BLaER1 treated with 17β-estradiol and CSF1 and Interleukin-3, amounts not matched to agents 10 nM and 100 nM (cell line): ENCODE measurements at regions not wholly inside any gene's neighbourhood (a gene's known extent, or its start where the extent isn't known, plus 50 kb on each side); places are given as distances from the start of the nearest gene placed in this dataset.

Experiments used
- H3K27ac ChIP-seq, 11 experiments: shearing (Covaris generic); formaldehyde crosslinking; 2 replicates each; pipeline ENCODE4 v1.8.1; 2022
- H3K27me3 ChIP-seq, 11 experiments: shearing (Covaris generic); formaldehyde crosslinking; 2 replicates each; pipeline ENCODE4 v1.8.1; 2022
- H3K36me3 ChIP-seq, 11 experiments: shearing (Covaris generic); formaldehyde crosslinking; 2 replicates each; pipeline ENCODE4 v1.8.1; 2022
- H3K4me1 ChIP-seq, 10 experiments: shearing (Covaris generic); formaldehyde crosslinking; 2 replicates each; pipeline ENCODE4 v1.8.1; 2022
- H3K4me2 ChIP-seq, 11 experiments: shearing (Covaris generic); formaldehyde crosslinking; 2 replicates each; pipeline ENCODE4 v1.8.1; 2022
- H3K4me3 ChIP-seq, 10 experiments: shearing (Covaris generic); formaldehyde crosslinking; 2 replicates each; pipeline ENCODE4 v1.8.1; 2022
- H3K9ac ChIP-seq, 11 experiments: shearing (Covaris generic); formaldehyde crosslinking; 2 replicates each; pipeline ENCODE4 v1.8.1; 2022
- H3K9me3 ChIP-seq, 11 experiments: shearing (Covaris generic); formaldehyde crosslinking; replicated peaks in 1 of 11; 2 replicates each; pipeline ENCODE4 v1.8.1; 2022
- H4K20me1 ChIP-seq, 11 experiments: shearing (Covaris generic); formaldehyde crosslinking; 2 replicates each; pipeline ENCODE4 v1.8.1; 2022
- Cebpa-rat ChIP-seq, 11 experiments: shearing (Covaris generic); IDR thresholded peaks; 2 replicates each; pipeline ENCODE4 v1.8.1; 2022

GRCh38 chr15:87638554-87639083 is 617.9 kb downstream of the NTRK3 start:
- no peaks in the 10 kb centered on the region for H4K20me1 ChIP-seq
- H3K9ac ChIP-seq, result no peak overlapping the region
- H3K9me3 ChIP-seq, result no peaks in the 10 kb centered on the region
- no peaks in the 10 kb centered on the region for H3K4me1 ChIP-seq
- no peak overlapping the region for H3K27ac ChIP-seq
- no peak for TF ChIP-seq Cebpa-rat (IDR thresholded peaks at IDR 0.05)
- no peak overlapping the region for H3K4me2 ChIP-seq
- H3K27me3 ChIP-seq, result no peaks in the 10 kb centered on the region
- H3K36me3 ChIP-seq, result no peaks in the 10 kb centered on the region
- H3K4me3 ChIP-seq, result no peak overlapping the region

DNA sequence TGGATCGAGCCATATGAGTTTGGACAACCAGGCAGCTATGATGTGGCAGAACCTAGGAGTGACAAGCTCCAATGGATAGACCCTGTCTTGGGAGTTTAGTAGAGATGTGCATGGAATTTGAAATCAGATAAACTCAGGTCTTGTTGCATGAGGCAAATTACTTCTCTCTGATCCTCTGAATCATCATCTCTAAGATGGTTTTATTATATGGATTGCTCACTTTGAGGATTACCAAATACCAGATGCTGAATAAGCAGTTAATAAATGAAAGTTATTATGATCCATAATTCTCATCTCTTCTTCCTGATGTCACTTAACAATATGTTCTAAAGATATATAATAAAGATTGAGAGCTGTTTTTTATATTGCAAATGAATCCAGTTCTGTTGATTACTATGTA is 622.2 kb downstream of the NTRK3 start:
- Histone ChIP-seq H3K9ac (no peak overlapping the region), H3K27me3 (no peaks in the 10 kb centered on the region), H3K9me3 (no peaks in the 10 kb centered on the region), H3K4me1 (no peaks in the 10 kb centered on the region), H3K4me3 (no peak overlapping the region), H3K36me3 (no peaks in the 10 kb centered on the region), H3K4me2 (no peak overlapping the region), H4K20me1 (no peaks in the 10 kb centered on the region), H3K27ac (no peak overlapping the region)
- no peak for TF ChIP-seq Cebpa-rat (IDR thresholded peaks at IDR 0.05)

- Histone ChIP-seq H3K9ac (no peak overlapping the region), H3K36me3 (no peaks in the 10 kb centered on the region), H3K9me3 (no peaks in the 10 kb centered on the region), H3K27me3 (no peaks in the 10 kb centered on the region), H3K4me3 (no peak overlapping the region), H3K4me1 (no peaks in the 10 kb centered on the region), H3K27ac (no peak overlapping the region), H3K4me2 (no peak overlapping the region), H4K20me1 (no peaks in the 10 kb centered on the region; a peak in 1 of 22 replicates)
- no peak for TF ChIP-seq Cebpa-rat (IDR thresholded peaks at IDR 0.05)
These were observed 623.0 kb downstream of the NTRK3 start for GRCh38 chr15:87633525-87633924.

DNA sequence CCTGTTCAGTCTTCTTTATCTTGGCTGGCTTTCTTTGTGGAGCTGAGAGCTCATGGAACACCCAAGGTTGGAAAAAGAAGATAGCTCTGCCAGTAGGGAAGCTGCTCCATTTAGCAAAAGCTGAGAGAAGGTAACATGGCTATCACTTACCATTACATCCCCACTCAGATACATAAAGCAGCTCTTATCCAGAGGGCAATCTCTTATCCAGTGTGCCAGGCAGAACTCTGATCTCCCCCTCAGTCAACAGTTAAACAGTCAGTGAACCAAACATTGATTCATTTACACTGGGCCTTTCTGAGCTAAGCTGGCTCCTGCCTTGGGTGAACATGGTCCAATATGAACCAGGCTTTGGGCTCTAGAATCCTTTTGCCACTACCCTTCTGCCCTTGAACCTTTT is 624.2 kb downstream of the NTRK3 start:
- Histone ChIP-seq H3K4me1 (no peaks in the 10 kb centered on the region), H3K4me2 (no peak overlapping the region), H3K36me3 (no peaks in the 10 kb centered on the region), H3K27me3 (no peaks in the 10 kb centered on the region), H3K9me3 (no peaks in the 10 kb centered on the region), H3K4me3 (no peak overlapping the region), H4K20me1 (no peaks in the 10 kb centered on the region; a peak in 1 of 22 replicates), H3K9ac (no peak overlapping the region), H3K27ac (no peak overlapping the region)
- no peak for TF ChIP-seq Cebpa-rat (IDR thresholded peaks at IDR 0.05)

DNA sequence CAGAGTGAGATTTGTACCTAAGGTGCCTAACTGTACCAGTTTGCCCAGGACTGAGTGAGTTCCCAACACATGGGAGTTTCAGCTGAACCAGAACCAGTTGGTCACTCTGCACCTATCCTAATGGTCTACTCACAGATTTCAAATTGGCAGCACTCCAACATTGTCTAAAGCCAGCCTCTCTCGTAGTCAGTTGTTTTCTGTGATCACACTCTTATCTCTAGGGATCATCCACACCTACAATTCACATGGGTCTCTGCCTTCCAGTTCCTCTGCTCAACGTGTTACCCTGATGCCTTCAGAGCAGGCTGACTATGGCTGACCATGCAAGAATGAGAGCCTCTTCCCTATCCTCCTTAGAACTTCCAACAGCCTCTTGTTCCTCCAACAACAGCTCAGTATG is 624.8 kb downstream of the NTRK3 start:
- Histone ChIP-seq H3K27ac (no peak overlapping the region), H4K20me1 (no peaks in the 10 kb centered on the region; a peak in 1 of 22 replicates), H3K9ac (no peak overlapping the region), H3K4me1 (no peaks in the 10 kb centered on the region), H3K9me3 (no peaks in the 10 kb centered on the region), H3K27me3 (no peaks in the 10 kb centered on the region), H3K4me2 (no peak overlapping the region), H3K4me3 (no peak overlapping the region), H3K36me3 (no peaks in the 10 kb centered on the region)
- no peak for TF ChIP-seq Cebpa-rat (IDR thresholded peaks at IDR 0.05)

- H3K36me3 ChIP-seq, result no peaks in the 10 kb centered on the region
- no peaks in the 10 kb centered on the region for H3K27me3 ChIP-seq
- no peak overlapping the region for H3K9ac ChIP-seq
- no peak for TF ChIP-seq Cebpa-rat (IDR thresholded peaks at IDR 0.05)
- no peaks in the 10 kb centered on the region; a peak in 1 of 22 replicates for H4K20me1 ChIP-seq
- H3K9me3 ChIP-seq, result no peaks in the 10 kb centered on the region
- no peaks in the 10 kb centered on the region for H3K4me1 ChIP-seq
- no peak overlapping the region for H3K4me2 ChIP-seq
- H3K4me3 ChIP-seq, result no peak overlapping the region
- H3K27ac ChIP-seq, result no peak overlapping the region
These were observed 625.4 kb downstream of the NTRK3 start for GRCh38 chr15:87631093-87631492.

DNA sequence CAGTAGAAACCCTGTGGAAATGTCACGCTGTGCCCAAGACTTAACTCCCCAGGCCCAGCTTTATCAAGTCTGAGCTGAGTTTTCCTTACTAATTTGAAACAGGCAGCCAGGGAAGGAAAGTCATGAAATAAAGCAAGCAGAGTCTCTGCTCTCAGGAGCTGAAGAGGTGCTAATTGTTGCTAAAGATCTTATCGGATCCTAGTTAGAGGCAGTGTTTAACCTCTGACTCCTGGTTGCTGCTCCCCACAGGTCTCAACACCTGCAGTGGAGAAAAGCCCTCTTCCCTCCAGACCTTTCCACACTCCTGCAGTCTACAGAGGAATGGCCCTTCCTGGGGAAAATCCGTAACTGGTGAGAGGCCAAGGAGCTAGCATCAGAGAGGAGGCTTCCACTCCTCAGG is 628.2 kb downstream of the NTRK3 start:
- Histone ChIP-seq H3K27ac (no peak overlapping the region), H4K20me1 (no peaks in the 10 kb centered on the region; a peak in 1 of 22 replicates), H3K36me3 (no peaks in the 10 kb centered on the region), H3K4me3 (no peak overlapping the region), H3K27me3 (no peaks in the 10 kb centered on the region), H3K4me2 (no peak overlapping the region), H3K4me1 (no peaks in the 10 kb centered on the region), H3K9me3 (no peaks in the 10 kb centered on the region; a peak in 1 of 22 replicates), H3K9ac (no peak overlapping the region)
- TF ChIP-seq Cebpa-rat (IDR thresholded peaks at IDR 0.05), result no peak

DNA sequence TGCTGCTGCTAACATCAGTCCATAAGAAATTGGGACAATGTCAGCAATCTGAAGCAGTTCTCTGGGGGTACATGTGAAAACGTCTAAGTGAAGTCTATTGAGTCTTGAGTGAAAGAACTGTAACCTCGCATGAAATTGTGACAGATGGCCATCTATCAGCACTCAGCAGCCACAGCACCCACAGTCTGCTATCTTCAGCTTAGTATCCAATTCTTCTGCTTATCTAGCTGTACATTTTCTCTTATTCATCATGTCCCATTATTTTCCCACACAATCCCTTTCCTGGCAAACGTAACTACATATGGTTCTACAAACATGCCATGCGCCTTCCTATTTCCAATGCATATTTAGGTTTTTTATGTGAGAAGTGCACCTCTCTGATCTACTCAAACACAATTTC is 629.7 kb downstream of the NTRK3 start:
- H4K20me1 ChIP-seq, result no peaks in the 10 kb centered on the region; a peak in 1 of 22 replicates
- H3K4me2 ChIP-seq, result no peak overlapping the region
- no peak overlapping the region for H3K9ac ChIP-seq

GRCh38 chr15:87623832-87624231 is 632.7 kb downstream of the NTRK3 start:
- H3K4me3 ChIP-seq, result no peak overlapping the region
- H3K4me2 ChIP-seq, result no peak overlapping the region
- no peak overlapping the region for H3K27ac ChIP-seq
- H3K27me3 ChIP-seq, result no peaks in the 10 kb centered on the region
- no peak for TF ChIP-seq Cebpa-rat (IDR thresholded peaks at IDR 0.05)
- H3K9me3 ChIP-seq, result peaks cover 0 to 11% (median 5%) of the 10 kb centered on the region in 11 experiments; a peak in 6 of 22 replicates
- H3K9ac ChIP-seq, result no peak overlapping the region
- H3K36me3 ChIP-seq, result no peaks in the 10 kb centered on the region
- H4K20me1 ChIP-seq, result no peaks in the 10 kb centered on the region; a peak in 1 of 22 replicates
- peaks cover 0 to 13% (median 0%) of the 10 kb centered on the region in 10 experiments; a peak in 6 of 20 replicates for H3K4me1 ChIP-seq

More for the DNA sequence above, 629.7 kb downstream of the NTRK3 start:
- no peaks in the 10 kb centered on the region for H3K27me3 ChIP-seq
- H3K9me3 ChIP-seq, result peaks cover 0 to 7% (median 5%) of the 10 kb centered on the region in 11 experiments; a peak in 6 of 22 replicates
- TF ChIP-seq Cebpa-rat (IDR thresholded peaks at IDR 0.05), result no peak
- no peaks in the 10 kb centered on the region for H3K4me1 ChIP-seq
- H3K36me3 ChIP-seq, result no peaks in the 10 kb centered on the region
- H3K4me3 ChIP-seq, result no peak overlapping the region
- H3K27ac ChIP-seq, result no peak overlapping the region

DNA sequence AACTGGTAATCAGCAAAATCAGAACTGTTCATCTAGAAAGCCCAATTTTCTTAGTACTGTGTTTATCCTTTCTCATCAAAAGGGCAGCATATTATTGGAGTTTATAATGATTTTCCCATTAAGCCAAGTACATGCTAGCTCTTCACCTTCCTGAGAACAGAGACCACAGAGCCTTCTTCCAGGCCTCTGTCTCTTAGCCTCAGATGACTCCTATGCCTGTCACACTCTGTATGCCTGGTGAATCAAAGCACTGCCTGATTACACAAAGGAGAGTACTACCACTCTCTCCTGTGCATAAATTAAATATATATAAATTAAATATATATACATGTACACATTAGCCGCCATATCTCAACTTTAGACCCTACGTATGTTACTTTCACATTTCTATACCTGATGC is 636.1 kb downstream of the NTRK3 start:
- peaks cover 0 to 11% (median 5%) of the 10 kb centered on the region in 11 experiments; a peak in 6 of 22 replicates for H3K9me3 ChIP-seq

More for the DNA sequence above, 636.1 kb downstream of the NTRK3 start:
- H3K4me2 ChIP-seq, result no peak overlapping the region
- H3K36me3 ChIP-seq, result no peaks in the 10 kb centered on the region
- no peaks in the 10 kb centered on the region for H3K27me3 ChIP-seq
- no peak overlapping the region for H3K27ac ChIP-seq
- H3K4me1 ChIP-seq, result peaks cover 0 to 19% (median 0%) of the 10 kb centered on the region in 10 experiments; a peak in 6 of 20 replicates
- no peak overlapping the region for H3K9ac ChIP-seq
- TF ChIP-seq Cebpa-rat (IDR thresholded peaks at IDR 0.05), result no peak
- H4K20me1 ChIP-seq, result no peaks in the 10 kb centered on the region
- no peak overlapping the region for H3K4me3 ChIP-seq
